Suprapubic skin (tissue), 4 donors: ENCODE measurements at regions not wholly inside any gene's neighbourhood (a gene's known extent, or its start where the extent isn't known, plus 50 kb on each side); places are given as distances from the start of the nearest gene placed in this dataset.

Experiments used
- DNase-seq, 2 donors: peaks; one replicate each; pipeline ENCODE4 v3.0.0-alpha.2; 2019; ENCODE audit warnings: low spot score in 2 of 2
- H3K27ac ChIP-seq: fragments of 200-600 bp; sonication (generic); one replicate; pipeline ENCODE4 v1.5.1; 2019
- H3K27me3 ChIP-seq: fragments of 200-600 bp; sonication (generic); one replicate; pipeline ENCODE4 v1.5.1; 2019
- H3K36me3 ChIP-seq: fragments of 200-600 bp; sonication (generic); one replicate; pipeline ENCODE4 v1.5.1; 2019
- H3K4me1 ChIP-seq: fragments of 200-600 bp; sonication (generic); one replicate; pipeline ENCODE4 v1.5.1; 2019
- H3K4me3 ChIP-seq: fragments of 200-600 bp; sonication (generic); one replicate; pipeline ENCODE4 v1.5.1; 2019; ENCODE audit warnings: mild to moderate bottlenecking
- H3K9me3 ChIP-seq: fragments of 200-600 bp; sonication (generic); one replicate; pipeline ENCODE4 v1.5.1; 2019
- EP300 ChIP-seq: sonication (generic); formaldehyde crosslinking; IDR thresholded peaks from one replicate; pipeline ENCODE4 v1.6.1; 2017; ENCODE audit warnings: antibody characterized with exemption
- POLR2A ChIP-seq, 2 donors: fragments of 450-650 bp; IDR thresholded peaks; one replicate each; pipeline ENCODE4 v1.6.1; 2017; ENCODE audit warnings: antibody characterized with exemption in 2 of 2, mild to moderate bottlenecking in 2 of 2, moderate library complexity in 2 of 2
- POLR2AphosphoS5 ChIP-seq, 3 donors: sonication (generic); formaldehyde crosslinking; IDR thresholded peaks; one replicate each; pipeline ENCODE4 v1.6.1; 2017; ENCODE audit warnings: antibody characterized with exemption in 3 of 3
- WGBS: methylation state at CpG from one replicate; pipeline ENCODE4 v1.1.5; 2018; 5-methylcytosine and 5-hydroxymethylcytosine counted together
- TF ChIP-seq, protein P1 (sequence below), 2 donors: fragments of 200-600 bp in 1 of 2; fragments of 450-650 bp in 1 of 2; sonication (generic) in 1 of 2; IDR thresholded peaks; one replicate each; pipeline ENCODE4 v1.5.1; 2016 to 2019; ENCODE audit warnings: antibody characterized with exemption in 2 of 2, mild to moderate bottlenecking in 1 of 2, moderate library complexity in 1 of 2

DNA sequence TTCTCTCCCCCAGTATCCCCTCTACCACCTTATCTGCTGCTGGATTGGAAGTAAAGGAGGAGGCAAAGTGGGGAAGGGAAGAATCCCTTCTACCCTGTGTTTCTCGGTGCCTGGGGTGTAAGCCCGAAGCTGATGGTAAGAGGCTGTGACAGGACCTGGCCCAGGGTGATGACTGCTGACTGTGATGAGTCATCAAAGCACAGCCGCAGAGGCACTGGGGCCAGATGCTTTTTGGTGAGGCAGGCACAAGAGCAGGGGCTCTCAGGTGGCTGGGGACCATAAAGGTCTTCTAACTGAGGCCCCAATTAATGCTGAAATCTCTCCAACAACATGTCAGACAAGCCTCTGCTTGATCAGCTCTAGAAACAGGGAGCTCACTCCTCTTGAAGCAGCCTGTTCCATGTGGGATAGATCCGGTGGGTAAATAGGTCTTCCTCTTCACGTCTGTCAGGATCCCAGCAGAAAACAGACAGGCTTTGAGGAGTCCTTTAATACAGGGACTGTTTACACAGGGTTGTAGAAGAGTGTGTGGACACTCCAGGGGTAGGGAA, 86.1 kb upstream of the PCBD1 start:
- TF ChIP-seq POLR2AphosphoS5 (IDR thresholded peaks at IDR 0.05) (no peak), EP300 (no peak), POLR2A (IDR thresholded peaks at IDR 0.05) (no peak)
- TF ChIP-seq, protein P1, sequence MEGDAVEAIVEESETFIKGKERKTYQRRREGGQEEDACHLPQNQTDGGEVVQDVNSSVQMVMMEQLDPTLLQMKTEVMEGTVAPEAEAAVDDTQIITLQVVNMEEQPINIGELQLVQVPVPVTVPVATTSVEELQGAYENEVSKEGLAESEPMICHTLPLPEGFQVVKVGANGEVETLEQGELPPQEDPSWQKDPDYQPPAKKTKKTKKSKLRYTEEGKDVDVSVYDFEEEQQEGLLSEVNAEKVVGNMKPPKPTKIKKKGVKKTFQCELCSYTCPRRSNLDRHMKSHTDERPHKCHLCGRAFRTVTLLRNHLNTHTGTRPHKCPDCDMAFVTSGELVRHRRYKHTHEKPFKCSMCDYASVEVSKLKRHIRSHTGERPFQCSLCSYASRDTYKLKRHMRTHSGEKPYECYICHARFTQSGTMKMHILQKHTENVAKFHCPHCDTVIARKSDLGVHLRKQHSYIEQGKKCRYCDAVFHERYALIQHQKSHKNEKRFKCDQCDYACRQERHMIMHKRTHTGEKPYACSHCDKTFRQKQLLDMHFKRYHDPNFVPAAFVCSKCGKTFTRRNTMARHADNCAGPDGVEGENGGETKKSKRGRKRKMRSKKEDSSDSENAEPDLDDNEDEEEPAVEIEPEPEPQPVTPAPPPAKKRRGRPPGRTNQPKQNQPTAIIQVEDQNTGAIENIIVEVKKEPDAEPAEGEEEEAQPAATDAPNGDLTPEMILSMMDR (IDR thresholded peaks at IDR 0.05): no peak
- Histone ChIP-seq H3K4me1 (no peaks in the 10 kb centered on the region), H3K27ac (no peak overlapping the region), H3K36me3 (no peaks in the 10 kb centered on the region), H3K9me3 (no peaks in the 10 kb centered on the region), H3K4me3 (no peak overlapping the region), H3K27me3 (peaks cover 15% of the 10 kb centered on the region)
- 27% methylated on average over 5 of the region's 5 CpGs for WGBS
- DNase-seq: no peak

DNA sequence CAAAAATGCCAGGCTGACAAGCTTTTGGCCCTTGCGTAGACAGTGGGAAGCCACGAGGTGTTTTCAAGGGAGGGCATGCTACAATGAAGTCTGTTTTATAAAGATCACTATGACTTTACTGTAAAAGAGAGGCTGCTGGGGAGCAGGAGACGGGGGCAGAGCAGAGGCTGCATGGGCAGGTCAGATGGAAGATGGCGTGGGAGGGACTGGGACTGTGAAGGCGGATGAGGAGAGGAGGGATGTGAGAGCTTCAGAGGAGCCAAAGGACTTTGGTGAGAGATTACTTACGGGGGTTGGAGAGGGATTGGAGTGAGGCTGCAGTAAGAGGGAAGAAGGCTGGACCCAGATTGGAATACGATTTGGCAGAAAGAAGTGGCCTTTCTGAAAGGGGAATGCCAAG, 86.6 kb upstream of the PCBD1 start:
- Histone ChIP-seq H3K36me3 (no peaks in the 10 kb centered on the region), H3K27me3 (peaks cover 15% of the 10 kb centered on the region), H3K9me3 (no peaks in the 10 kb centered on the region), H3K4me3 (no peak overlapping the region), H3K4me1 (no peaks in the 10 kb centered on the region), H3K27ac (no peak overlapping the region)
- DNase-seq: no peak
- TF ChIP-seq, protein P1 (IDR thresholded peaks at IDR 0.05): no peak
- TF ChIP-seq POLR2A (IDR thresholded peaks at IDR 0.05) (no peak), EP300 (no peak), POLR2AphosphoS5 (IDR thresholded peaks at IDR 0.05) (no peak)
- WGBS: 83% methylated on average over 7 of the region's 7 CpGs

DNA sequence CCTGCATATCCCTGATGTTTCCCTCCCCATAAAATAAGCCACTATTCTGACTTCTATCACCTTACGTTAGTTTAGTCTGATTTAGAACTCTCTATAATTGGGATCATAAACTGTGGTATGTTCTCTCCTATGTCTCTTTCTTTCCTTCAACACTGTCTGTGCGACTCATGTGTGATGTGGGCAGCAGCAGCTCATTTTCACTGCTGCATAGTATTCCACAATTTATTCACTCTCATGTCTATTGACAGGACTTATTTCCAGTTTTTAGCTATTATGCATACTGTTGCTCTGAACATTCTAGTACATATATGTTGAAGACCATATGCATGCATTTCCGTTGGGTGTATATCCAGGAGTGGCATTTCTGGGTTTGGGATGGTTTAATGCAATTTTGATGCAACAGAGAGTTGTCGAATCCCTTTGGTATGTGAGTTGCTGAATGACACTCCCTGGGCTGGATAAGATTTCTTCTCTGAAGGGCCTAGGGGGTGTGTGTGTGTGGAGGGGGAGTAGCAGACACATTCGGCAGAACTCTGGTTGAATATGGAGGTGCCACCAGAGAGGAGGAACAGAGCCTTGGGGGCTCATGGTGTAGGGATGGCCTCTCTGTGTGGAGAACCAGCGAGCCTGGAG, 87.8 kb upstream of the PCBD1 start:
- no peaks in the 10 kb centered on the region for H3K36me3 ChIP-seq
- WGBS: 90% methylated on average over 6 of the region's 6 CpGs
- H3K27me3 ChIP-seq: peaks cover 15% of the 10 kb centered on the region
- H3K27ac ChIP-seq: no peak overlapping the region
- no peak for TF ChIP-seq POLR2AphosphoS5 (IDR thresholded peaks at IDR 0.05)
- no peak for TF ChIP-seq EP300
- TF ChIP-seq POLR2A (IDR thresholded peaks at IDR 0.05): no peak
- TF ChIP-seq, protein P1 (IDR thresholded peaks at IDR 0.05): no peak
- DNase-seq: no peak
- no peaks in the 10 kb centered on the region for H3K9me3 ChIP-seq
- no peaks in the 10 kb centered on the region for H3K4me1 ChIP-seq
- H3K4me3 ChIP-seq: no peak overlapping the region

DNA sequence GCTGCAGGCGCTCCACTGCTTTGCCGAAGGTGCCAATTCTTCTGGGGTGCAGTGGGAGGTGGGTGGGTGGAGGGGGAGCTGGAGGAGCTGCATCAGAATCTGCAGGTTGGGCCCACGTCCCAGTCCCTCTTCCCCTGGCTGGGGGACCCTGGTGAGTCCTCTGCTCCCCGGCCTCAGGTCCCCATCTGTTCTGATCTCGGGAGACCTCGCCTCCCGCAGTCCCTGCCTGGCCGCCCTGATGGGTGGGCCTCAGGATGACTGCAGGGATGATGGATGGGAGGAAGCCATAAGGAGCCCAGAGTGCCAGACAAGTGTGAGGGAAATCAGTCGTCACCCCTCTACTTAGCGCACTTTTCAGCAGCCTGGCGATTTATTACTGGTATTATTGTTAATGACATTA, 89.3 kb upstream of the PCBD1 start:
- 62% methylated on average over 10 of the region's 11 CpGs for WGBS
- Histone ChIP-seq H3K27ac (no peak overlapping the region), H3K4me1 (no peaks in the 10 kb centered on the region), H3K9me3 (no peaks in the 10 kb centered on the region), H3K27me3 (peaks cover 15% of the 10 kb centered on the region), H3K36me3 (no peaks in the 10 kb centered on the region), H3K4me3 (no peak overlapping the region)
- TF ChIP-seq EP300 (no peak), POLR2AphosphoS5 (IDR thresholded peaks at IDR 0.05) (no peak), POLR2A (IDR thresholded peaks at IDR 0.05) (no peak)
- TF ChIP-seq, protein P1 (IDR thresholded peaks at IDR 0.05): no peak
- no peak for DNase-seq

DNA sequence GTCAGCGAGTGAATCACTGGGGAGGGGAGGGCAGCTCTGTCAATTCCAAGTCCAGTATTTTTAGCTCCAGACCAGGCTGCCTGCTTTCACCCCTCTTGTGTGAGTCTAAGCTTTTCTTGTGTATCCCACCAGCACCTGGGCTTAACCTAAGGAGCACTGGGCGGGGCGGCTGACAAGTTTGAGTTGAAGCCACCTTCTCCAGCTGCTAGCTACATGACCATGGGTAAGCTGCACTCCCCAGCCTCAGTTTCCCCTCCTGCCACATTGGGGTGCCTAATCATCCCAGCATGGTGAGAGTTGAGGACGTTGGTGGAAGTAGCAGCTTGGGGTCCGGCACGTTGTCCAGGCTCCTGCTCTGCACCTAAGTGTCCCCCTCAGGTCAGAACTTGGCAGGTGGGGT, 89.8 kb upstream of the PCBD1 start:
- no peaks in the 10 kb centered on the region for H3K9me3 ChIP-seq
- no peaks in the 10 kb centered on the region for H3K4me1 ChIP-seq
- no peak overlapping the region for H3K4me3 ChIP-seq
- H3K27me3 ChIP-seq: peaks cover 15% of the 10 kb centered on the region
- DNase-seq: no peak
- H3K27ac ChIP-seq: no peak overlapping the region
- WGBS: 94% methylated on average over 6 of the region's 6 CpGs
- TF ChIP-seq POLR2AphosphoS5 (IDR thresholded peaks at IDR 0.05): no peak
- TF ChIP-seq, protein P1 (IDR thresholded peaks at IDR 0.05): no peak
- no peak for TF ChIP-seq EP300
- TF ChIP-seq POLR2A (IDR thresholded peaks at IDR 0.05): no peak
- H3K36me3 ChIP-seq: no peaks in the 10 kb centered on the region
